OCI-LY7 (cell line): ENCODE measurements at regions not wholly inside any gene's neighbourhood (a gene's known extent, or its start where the extent isn't known, plus 50 kb on each side); places are given as distances from the start of the nearest gene placed in this dataset.

Source experiments
- CTCF ChIP-seq: fragments of 200-600 bp; sonication (generic); conservative IDR thresholded peaks from 2 replicates; pipeline ENCODE4 v1.5.1; 2014; ENCODE audit warnings: mild to moderate bottlenecking, antibody characterized with exemption, low read length, moderate library complexity, mixed read lengths
- EZH2phosphoT487 ChIP-seq: fragments of 200-600 bp; sonication (generic); IDR thresholded peaks from 2 replicates; pipeline ENCODE4 v1.6.1; 2018; ENCODE audit warnings: low read depth, borderline replicate concordance, mild to moderate bottlenecking, mixed run types, antibody characterized with exemption, low read length, moderate library complexity, mixed read lengths

DNA sequence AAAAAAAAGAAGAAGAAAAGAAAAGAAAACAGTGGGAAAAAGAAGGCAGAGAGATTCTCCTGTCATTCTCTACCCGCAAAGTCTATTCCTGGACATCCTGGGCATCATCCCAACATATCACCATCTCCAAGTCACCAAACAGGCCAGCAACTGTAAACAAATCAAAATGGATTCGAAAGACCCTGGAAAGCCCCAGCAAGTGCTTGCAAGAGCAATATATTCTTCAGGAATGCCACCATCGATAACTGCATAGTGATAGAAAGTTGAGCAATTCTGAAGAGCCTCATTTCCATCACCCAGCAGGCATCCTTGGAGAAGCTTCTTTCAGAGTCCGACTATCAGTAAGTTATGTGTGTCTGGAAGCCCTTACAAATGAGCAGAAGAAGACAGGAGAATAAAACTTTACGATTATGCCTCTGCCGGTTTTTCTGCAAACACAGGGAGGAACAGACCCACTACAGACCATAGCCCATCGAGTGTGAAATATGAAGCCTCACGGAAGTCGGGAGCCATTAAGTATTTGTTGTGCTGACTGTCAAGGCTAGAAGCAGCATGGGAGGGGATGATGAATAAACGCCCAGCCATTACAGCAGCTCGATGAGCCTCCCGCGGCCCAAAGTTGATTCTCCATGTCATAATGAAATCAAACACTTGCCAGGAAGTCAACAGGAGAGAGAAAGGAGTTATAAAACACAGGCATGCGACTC, 64.5 kb upstream of the SEC14L1 start:
- TF ChIP-seq CTCF (no peak), EZH2phosphoT487 (no peak)
